Activated CD4-positive, alpha-beta T cell treated with anti-CD3 and anti-CD28 coated beads, Interleukin-2, amount 50 U/mL, for 16 hours (primary cell): ENCODE measurements at regions not wholly inside any gene's neighbourhood (a gene's known extent, or its start where the extent isn't known, plus 50 kb on each side); places are given as distances from the start of the nearest gene placed in this dataset.

Experiments
- DNase-seq: peaks from one replicate; pipeline ENCODE4 v3.0.0-alpha.2; 2020

GRCh38 chr15:87219650-87220615, 1036.6 kb downstream of the NTRK3 start:
- DNase-seq = peak; percentile 1

DNA sequence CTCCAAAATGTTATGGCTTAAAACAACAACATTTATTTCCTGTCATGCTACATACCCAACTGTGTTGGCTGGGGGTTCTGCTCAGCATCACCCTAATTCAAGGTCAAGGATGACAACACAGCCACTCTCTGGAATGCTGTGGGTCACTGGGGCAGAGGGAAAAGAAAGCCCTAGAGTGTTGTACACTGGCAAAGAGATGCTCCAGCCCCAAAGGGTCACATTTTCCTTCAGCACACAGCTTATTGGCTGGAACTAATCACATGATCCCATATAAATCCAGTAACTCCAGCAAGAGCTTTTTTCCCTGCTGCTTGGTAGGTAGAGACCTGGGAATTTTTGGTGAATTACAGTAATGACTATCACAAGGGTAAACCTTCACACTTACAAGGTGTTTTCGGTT, 1041.4 kb downstream of the NTRK3 start:
- DNase-seq = no peak

- DNase-seq = no peak
Measured at GRCh38 chr15:87213626-87214025, 1042.9 kb downstream of the NTRK3 start.

- no peak for DNase-seq
Measured at GRCh38 chr15:87212041-87212440, 1044.5 kb downstream of the NTRK3 start.

DNA sequence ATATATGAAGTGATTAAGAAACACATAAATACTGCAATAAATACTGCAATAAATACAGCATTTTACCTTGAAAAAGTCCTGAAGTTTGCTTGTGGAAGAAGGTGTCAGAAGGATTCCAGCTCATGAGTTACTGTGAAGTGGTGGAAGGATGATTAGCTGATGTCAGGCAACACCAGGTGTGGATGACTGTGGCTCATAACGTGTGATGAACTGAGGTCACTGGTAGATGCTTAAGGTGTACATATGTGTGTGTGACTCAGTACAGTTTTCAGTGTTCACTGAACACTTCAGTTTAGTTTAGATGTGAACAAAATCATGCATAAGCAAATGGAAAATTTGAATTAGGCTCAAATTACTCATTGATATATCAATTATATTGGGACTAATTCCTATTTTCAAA, 1045.0 kb downstream of the NTRK3 start:
- no peak for DNase-seq

GRCh38 chr15:87209891-87210689, 1046.4 kb downstream of the NTRK3 start:
- DNase-seq = no peak

GRCh38 chr15:87207990-87208580, 1048.5 kb downstream of the NTRK3 start:
- DNase-seq = no peak

GRCh38 chr15:87207251-87207650, 1049.3 kb downstream of the NTRK3 start:
- DNase-seq = no peak

- no peak for DNase-seq
Measured at GRCh38 chr15:87201986-87202385, 1054.6 kb downstream of the NTRK3 start.

GRCh38 chr15:87200149-87200548, 1056.4 kb downstream of the NTRK3 start:
- DNase-seq = no peak

DNA sequence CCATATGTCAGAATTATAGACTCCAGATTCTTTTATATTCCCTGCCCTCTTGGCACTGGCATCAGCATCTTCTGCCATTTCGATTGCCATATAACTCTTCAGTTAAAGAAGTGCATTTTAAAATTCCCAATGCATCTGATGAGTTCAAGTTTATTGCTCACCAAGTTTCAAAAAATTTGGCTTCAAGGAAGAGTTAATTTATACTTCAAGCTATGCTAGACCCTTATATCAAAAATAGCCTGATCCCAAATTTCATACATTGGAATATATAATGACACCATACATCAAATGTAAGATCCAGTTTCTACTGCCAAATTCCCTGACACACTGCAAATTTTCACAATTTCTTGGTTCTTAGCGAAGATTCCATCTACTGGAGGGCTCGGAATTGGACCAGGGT, 1058.6 kb downstream of the NTRK3 start:
- no peak for DNase-seq

DNA sequence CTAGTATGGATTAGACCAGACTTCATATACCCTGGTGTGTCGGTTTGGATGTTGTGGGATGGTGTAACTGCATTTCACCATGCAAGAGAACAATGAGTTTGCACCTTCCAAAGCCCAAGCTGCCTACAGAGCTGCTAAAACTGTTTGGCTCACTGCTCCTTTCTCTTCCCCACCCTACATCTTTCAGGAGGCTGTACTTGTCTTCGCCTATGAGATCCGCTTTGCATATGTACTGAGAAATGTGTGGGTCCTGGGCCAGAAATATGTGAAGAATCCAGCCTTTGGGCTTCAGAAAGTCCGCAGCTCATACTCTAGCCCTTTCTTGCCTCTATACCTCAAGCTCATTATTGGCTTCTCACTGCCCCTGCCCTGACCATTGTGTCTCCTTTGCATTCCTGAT, 1060.0 kb downstream of the NTRK3 start:
- no peak for DNase-seq

DNA sequence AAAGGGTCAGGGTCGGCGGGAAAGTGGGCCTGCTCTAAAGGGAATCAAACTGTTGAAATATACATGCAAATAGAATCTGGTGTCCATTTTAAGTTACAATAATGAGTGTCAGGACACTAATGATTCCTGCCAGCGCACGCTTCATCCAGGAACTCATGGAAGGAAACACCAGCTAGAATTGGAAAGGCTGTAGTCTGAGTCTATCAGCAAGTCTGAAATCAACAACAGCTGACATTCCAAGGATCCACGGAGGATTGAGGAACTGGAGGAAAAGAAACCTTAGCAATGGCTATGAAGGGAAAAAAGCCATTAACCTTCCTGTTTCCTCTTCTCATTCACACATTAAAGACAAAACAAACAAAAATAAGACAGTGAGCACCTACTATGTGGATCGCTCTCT, 1063.1 kb downstream of the NTRK3 start:
- no peak for DNase-seq

- no peak for DNase-seq
Measured at GRCh38 chr15:87167706-87168105, 1088.0 kb downstream of the AGBL1 start.

GRCh38 chr15:87167055-87167454, 1087.4 kb downstream of the AGBL1 start:
- DNase-seq = no peak

DNA sequence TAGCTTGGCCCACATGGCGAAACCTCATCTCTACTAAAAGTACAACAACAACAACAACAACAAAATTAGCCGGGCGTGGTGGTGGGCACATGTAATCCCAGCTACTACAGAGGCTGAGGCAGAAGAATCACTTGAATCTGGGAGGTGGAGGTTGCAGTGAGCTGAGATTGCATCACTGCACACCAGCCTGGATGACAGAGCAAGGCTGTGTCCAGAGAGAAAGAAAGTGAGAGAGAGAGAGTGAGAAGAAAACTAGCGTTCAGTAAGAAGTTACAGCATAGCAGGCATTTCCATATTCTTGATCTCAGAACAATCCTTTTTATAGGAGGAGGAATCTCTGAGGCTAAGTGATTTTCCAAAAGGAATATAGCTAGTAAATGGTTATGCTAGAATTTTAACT, 1076.1 kb downstream of the AGBL1 start:
- DNase-seq = peak; percentile 1

GRCh38 chr15:87154761-87155160, 1075.1 kb downstream of the AGBL1 start:
- peak; percentile 47 for DNase-seq

GRCh38 chr15:87151202-87151748, 1071.6 kb downstream of the AGBL1 start:
- DNase-seq = no peak

- no peak for DNase-seq
Measured at GRCh38 chr15:87145696-87146095, 1066.0 kb downstream of the AGBL1 start.

DNA sequence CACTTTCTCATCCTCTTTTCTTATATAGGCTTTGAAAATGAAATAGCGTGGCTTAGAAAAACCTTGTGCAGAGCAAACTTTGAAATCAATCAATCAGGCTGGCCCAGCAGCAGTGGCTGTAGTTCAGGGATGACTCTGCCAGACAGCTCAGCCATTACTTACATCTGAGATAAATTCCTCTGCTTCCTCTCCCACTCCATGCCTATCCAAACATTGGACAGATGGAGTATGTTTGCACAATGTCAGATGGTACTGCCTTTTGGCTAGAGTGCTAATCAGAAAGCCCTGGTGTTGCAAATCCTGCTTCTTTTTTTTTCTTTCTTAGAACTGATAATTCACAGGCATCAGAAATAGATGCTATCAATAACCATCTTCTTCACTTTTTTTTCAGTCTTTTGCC, 1065.1 kb downstream of the AGBL1 start:
- DNase-seq = no peak

- DNase-seq = no peak
Measured at GRCh38 chr15:87142096-87142495, 1062.4 kb downstream of the AGBL1 start.

DNA sequence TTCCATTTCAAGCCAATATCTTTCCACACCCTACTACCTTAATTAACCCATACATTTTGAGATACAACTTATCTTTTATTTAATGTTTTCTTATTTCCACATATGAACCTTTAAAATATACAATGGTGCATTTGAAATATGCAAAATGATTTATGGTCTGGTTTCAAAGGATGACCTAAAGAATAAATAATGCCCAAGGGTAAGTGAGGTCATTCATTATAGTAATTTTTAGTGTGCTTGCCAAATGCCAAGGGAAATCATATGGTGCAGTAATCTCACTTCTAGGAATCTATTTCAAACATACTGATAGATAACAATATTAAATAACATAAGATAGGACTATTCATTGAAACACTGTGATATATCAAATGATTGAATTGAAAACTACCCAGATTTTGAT, 1055.4 kb downstream of the AGBL1 start:
- no peak for DNase-seq

DNA sequence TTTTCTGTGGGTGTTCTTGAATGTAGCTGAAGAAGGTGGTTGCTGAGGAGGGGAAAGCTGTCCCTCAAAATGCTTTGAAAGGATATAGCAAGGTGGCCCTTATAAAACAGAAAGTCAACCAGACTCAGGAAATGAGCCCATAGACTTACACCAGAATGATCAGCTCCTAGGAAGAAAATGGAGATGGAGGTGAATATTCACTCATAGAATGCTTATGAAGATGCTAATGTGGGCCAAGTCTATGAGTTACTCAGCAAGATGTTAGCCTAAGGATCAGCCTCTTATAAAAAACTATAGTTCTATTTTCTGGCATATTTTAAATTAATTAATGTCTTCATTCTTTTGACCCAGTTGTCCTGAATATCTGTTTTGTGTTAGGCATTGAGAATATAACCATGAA, 1054.0 kb downstream of the AGBL1 start:
- DNase-seq = no peak
